ENCODE measurements at regions not wholly inside any gene's neighbourhood (a gene's known extent, or its start where the extent isn't known, plus 50 kb on each side); places are given as distances from the start of the nearest gene placed in this dataset.

GRCh38 chr13:111965466-111966214 is 101.3 kb upstream of the SOX1 start:
- no peak for TF ChIP-seq SMC3 (IDR thresholded peaks at IDR 0.05; ENCODE audit: low read depth, low read length)
- TF ChIP-seq FOXM1 (IDR thresholded peaks at IDR 0.05; ENCODE audit: low read depth): no peak
- TF ChIP-seq, protein P1, sequence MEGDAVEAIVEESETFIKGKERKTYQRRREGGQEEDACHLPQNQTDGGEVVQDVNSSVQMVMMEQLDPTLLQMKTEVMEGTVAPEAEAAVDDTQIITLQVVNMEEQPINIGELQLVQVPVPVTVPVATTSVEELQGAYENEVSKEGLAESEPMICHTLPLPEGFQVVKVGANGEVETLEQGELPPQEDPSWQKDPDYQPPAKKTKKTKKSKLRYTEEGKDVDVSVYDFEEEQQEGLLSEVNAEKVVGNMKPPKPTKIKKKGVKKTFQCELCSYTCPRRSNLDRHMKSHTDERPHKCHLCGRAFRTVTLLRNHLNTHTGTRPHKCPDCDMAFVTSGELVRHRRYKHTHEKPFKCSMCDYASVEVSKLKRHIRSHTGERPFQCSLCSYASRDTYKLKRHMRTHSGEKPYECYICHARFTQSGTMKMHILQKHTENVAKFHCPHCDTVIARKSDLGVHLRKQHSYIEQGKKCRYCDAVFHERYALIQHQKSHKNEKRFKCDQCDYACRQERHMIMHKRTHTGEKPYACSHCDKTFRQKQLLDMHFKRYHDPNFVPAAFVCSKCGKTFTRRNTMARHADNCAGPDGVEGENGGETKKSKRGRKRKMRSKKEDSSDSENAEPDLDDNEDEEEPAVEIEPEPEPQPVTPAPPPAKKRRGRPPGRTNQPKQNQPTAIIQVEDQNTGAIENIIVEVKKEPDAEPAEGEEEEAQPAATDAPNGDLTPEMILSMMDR (IDR thresholded peaks at IDR 0.05): no peak
- TF ChIP-seq NFIC (IDR thresholded peaks at IDR 0.05; ENCODE audit: borderline replicate concordance): no peak
- no peak for TF ChIP-seq REST (IDR thresholded peaks at IDR 0.05; ENCODE audit: low read depth, low read length)
- TF ChIP-seq RXRA (IDR thresholded peaks at IDR 0.05; ENCODE audit: borderline replicate concordance, low read depth): no peak
- TF ChIP-seq TAF1 (IDR thresholded peaks at IDR 0.05; ENCODE audit: borderline replicate concordance, low read depth, low read length): no peak
- TF ChIP-seq POLR2AphosphoS5 (IDR thresholded peaks at IDR 0.05; ENCODE audit: low read depth, low read length): no peak
- no peak for TF ChIP-seq JUND (IDR thresholded peaks at IDR 0.05)
- TF ChIP-seq FOSL2 (IDR thresholded peaks at IDR 0.05; ENCODE audit: borderline replicate concordance, low read depth): no peak
- no peak for TF ChIP-seq RAD21 (IDR thresholded peaks at IDR 0.05; ENCODE audit: low read length)

Measured in SK-N-SH (cell line).